HUES6 (cell line): ENCODE measurements at regions not wholly inside any gene's neighbourhood (a gene's known extent, or its start where the extent isn't known, plus 50 kb on each side); places are given as distances from the start of the nearest gene placed in this dataset.
"Not testable (repeated sequence)": the region's sequence is repeated elsewhere in the genome, so short reads cannot be mapped to it uniquely, and the experiment has no call there.

Source experiments
- H3K27ac ChIP-seq: 2 replicates; pipeline ENCODE4 v1.7.0; 2013; ENCODE audit warnings: low read depth, mild to moderate bottlenecking, low read length, inconsistent platforms
- H3K27me3 ChIP-seq: 2 replicates; pipeline ENCODE4 v1.6.1; 2013; ENCODE audit warnings: low read length; ENCODE audit not compliant: control insufficient read depth, insufficient read depth
- H3K36me3 ChIP-seq: 2 replicates; pipeline ENCODE4 v1.6.1; 2013; ENCODE audit warnings: low read length; ENCODE audit not compliant: control insufficient read depth, insufficient read depth
- H3K4me1 ChIP-seq: 2 replicates; pipeline ENCODE4 v1.6.1; 2013; ENCODE audit warnings: low read length; ENCODE audit not compliant: control insufficient read depth, insufficient read depth
- H3K4me3 ChIP-seq: 2 replicates; pipeline ENCODE4 v1.5.1; 2013; ENCODE audit warnings: low read depth, low read length
- H3K9ac ChIP-seq: one replicate; pipeline ENCODE4 v1.6.1; 2013; ENCODE audit warnings: mild to moderate bottlenecking, low read length
- H3K9me3 ChIP-seq: 2 replicates; pipeline ENCODE4 v1.6.1; 2013; ENCODE audit warnings: low read depth, low read length; ENCODE audit not compliant: control insufficient read depth, insufficient read depth

DNA sequence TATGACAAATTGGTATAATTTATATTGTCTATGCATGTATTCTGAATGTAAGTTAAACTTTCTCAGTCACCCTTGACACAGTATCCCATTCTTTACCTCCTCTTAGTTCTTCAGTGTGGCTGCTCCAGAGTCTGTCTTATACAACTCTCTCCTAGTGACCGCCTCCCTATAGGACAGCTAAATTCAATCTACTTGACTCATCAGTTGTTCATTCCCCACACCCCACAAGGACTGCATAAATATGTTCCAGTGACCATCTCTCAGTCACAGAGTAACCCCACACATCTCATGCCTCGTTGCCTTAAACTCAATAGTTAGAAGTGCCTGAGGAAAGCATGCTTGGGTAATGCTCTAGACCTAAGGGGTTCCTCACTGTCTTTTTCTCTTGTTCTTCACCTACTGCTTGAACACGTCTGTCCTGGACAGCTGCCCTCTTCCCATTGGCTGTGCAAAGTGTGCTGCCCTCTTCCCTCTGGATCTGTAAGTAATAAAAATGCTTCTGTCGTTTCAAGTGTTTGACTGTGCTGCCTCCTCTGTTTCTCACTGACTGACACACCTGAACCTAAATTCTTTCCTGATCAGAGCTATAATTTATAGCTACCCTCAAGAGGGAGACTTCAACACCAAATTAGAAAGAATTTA, 494.6 kb upstream of the GRM3 start:
- Histone ChIP-seq H3K4me3 (no peak overlapping the region), H3K36me3 (no peaks in the 10 kb centered on the region), H3K27ac (no peak overlapping the region), H3K9me3 (no peaks in the 10 kb centered on the region), H3K4me1 (no peaks in the 10 kb centered on the region), H3K27me3 (no peaks in the 10 kb centered on the region), H3K9ac (no peak overlapping the region)

- no peaks in the 10 kb centered on the region for H3K9me3 ChIP-seq
- no peak overlapping the region for H3K27ac ChIP-seq
- H3K4me1 ChIP-seq = no peaks in the 10 kb centered on the region
- no peak overlapping the region for H3K9ac ChIP-seq
- H3K36me3 ChIP-seq = no peaks in the 10 kb centered on the region
- H3K4me3 ChIP-seq = no peak overlapping the region
- H3K27me3 ChIP-seq = no peaks in the 10 kb centered on the region
Measured at GRCh38 chr7:86148501-86148900, 495.2 kb upstream of the GRM3 start.

DNA sequence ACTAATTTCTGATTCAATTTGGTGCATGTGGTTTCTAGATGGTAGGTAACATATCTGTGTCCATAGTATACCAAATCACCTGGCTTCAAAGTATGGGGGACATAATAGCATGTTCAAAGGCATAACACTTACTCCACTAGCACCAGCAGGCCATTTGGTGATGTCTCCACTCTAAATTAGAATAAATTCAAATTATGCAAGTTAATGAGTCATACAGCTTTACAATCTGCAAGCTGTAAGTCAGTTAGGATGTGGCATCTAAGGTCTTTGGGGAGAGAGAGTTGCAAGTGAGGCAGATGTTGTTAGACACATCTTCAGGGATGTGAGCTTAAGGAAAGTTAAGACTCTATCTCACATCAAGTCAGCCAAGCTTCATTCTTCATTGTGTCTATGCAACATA, 506.4 kb upstream of the GRM3 start:
- no peaks in the 10 kb centered on the region for H3K27me3 ChIP-seq
- no peak overlapping the region for H3K27ac ChIP-seq
- no peaks in the 10 kb centered on the region; the same call in 1 of the 2 replicates for H3K9me3 ChIP-seq
- H3K9ac ChIP-seq = no peak overlapping the region
- H3K4me3 ChIP-seq = no peak overlapping the region
- H3K36me3 ChIP-seq = no peaks in the 10 kb centered on the region
- no peaks in the 10 kb centered on the region for H3K4me1 ChIP-seq

DNA sequence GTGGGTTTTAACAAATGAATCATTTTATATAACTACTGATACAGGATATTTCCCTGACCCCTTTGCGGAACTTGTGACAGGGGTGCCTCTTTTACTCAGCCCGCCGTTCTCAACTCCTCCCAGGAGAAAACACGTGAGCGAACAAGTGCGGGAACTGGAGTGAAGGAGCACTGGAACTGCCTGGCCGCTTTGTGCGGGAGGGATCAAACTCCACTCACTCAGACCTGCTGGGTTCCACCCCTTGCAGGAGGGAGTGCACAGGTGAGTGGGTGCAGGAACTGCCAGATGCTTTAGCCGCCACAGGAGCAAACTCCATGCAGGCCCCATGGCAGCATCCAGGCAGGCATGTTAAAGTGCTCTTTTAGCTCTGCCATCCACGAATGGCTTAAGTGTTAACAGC, 513.4 kb upstream of the GRM3 start:
- H3K36me3 ChIP-seq = no peaks in the 10 kb centered on the region

GRCh38 chr7:86123476-86123875, 520.2 kb upstream of the GRM3 start:
- Histone ChIP-seq H3K9ac (no peak overlapping the region), H3K36me3 (no peaks in the 10 kb centered on the region), H3K9me3 (no peaks in the 10 kb centered on the region), H3K4me3 (no peak overlapping the region), H3K27ac (no peak overlapping the region), H3K4me1 (no peaks in the 10 kb centered on the region), H3K27me3 (no peaks in the 10 kb centered on the region)

More for the DNA sequence above, 513.4 kb upstream of the GRM3 start:
- H3K4me3 ChIP-seq = no peak overlapping the region
- no peaks in the 10 kb centered on the region; the same call in 1 of the 2 replicates for H3K9me3 ChIP-seq
- no peaks in the 10 kb centered on the region for H3K4me1 ChIP-seq
- no peak overlapping the region for H3K9ac ChIP-seq
- no peaks in the 10 kb centered on the region for H3K27me3 ChIP-seq
- H3K27ac ChIP-seq = no peak overlapping the region

GRCh38 chr7:86094166-86094669, 549.5 kb upstream of the GRM3 start:
- Histone ChIP-seq H3K9ac (no peak overlapping the region), H3K9me3 (peaks cover 7% of the 10 kb centered on the region; the same call in 1 of the 2 replicates), H3K36me3 (no peaks in the 10 kb centered on the region), H3K27ac (no peak overlapping the region), H3K27me3 (no peaks in the 10 kb centered on the region), H3K4me3 (no peak overlapping the region), H3K4me1 (no peaks in the 10 kb centered on the region)

- Histone ChIP-seq H3K4me3 (no peak overlapping the region), H3K27me3 (no peaks in the 10 kb centered on the region), H3K9me3 (peaks cover 10% of the 10 kb centered on the region), H3K4me1 (no peaks in the 10 kb centered on the region), H3K27ac (no peak overlapping the region), H3K9ac (no peak overlapping the region), H3K36me3 (no peaks in the 10 kb centered on the region)
Measured at GRCh38 chr7:86091369-86091768, 552.3 kb upstream of the GRM3 start.

DNA sequence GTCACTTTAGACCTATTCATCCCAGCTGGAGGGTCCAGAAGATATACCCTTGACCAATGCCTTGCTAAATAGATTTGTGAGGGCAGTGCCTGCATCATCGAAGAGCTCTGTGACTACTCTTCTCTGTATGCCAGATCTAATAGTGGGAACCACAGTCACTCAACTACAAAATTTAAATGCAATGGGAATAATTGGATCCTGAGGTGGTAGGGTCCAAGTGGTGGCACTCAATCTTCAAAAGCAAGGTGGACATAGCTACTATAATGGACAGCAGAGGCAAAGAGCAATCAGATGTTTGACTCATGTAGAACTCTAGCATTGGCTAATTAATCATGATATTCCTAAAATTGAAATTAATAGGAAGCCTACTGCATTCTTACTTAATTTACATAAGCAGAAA, 554.3 kb upstream of the GRM3 start:
- Histone ChIP-seq H3K27ac (no peak overlapping the region), H3K36me3 (no peaks in the 10 kb centered on the region), H3K9me3 (peaks cover 10% of the 10 kb centered on the region), H3K4me3 (no peak overlapping the region), H3K27me3 (no peaks in the 10 kb centered on the region), H3K9ac (no peak overlapping the region), H3K4me1 (no peaks in the 10 kb centered on the region)

DNA sequence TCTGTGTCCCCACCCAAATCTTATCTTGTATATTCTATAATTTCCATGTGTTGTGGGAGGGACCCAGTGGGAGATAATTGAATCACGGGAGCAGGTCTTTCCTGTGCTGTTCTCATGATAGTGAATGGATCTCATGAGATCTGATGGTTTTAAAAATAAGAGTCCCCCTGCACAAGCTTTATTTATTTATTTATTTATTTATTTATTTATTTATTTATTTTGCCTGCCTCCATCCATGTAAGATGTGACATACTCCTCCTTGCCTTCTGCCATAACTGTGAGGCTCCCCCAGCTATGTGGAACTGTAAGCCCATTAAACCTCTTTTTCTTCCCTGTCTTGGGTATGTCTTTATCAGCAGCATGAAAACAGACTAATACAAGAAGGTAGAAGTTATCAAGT, 579.1 kb upstream of the GRM3 start:
- not testable (repeated sequence) for H3K4me3 ChIP-seq, H3K36me3 ChIP-seq, H3K9me3 ChIP-seq, H3K27ac ChIP-seq, H3K9ac ChIP-seq, H3K27me3 ChIP-seq, H3K4me1 ChIP-seq

DNA sequence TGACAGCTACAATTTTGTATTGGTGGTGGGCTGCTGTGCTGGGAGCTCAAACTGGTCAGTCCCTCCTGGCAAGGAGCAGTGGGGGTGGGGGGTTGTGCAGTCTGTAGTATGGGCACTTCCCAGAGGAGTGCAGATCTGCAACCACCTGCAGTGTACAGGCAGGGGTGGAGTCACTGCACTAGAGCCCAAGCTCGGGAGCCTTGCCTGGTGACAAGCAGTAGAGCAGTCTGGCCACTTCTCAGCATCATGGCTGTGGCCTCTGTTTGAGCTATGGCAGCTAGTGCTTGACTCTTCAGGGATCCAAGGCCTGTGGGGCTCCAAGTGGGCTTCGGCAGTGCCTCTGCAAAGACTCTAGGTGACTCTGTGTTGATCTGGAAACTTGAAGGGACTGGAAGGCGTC, 585.1 kb upstream of the GRM3 start:
- no peaks in the 10 kb centered on the region for H3K9me3 ChIP-seq
- no peak overlapping the region for H3K4me3 ChIP-seq
- H3K27me3 ChIP-seq = no peaks in the 10 kb centered on the region
- no peak overlapping the region for H3K9ac ChIP-seq
- no peaks in the 10 kb centered on the region for H3K36me3 ChIP-seq
- H3K27ac ChIP-seq = no peak overlapping the region
- H3K4me1 ChIP-seq = no peaks in the 10 kb centered on the region

GRCh38 chr7:86050918-86051317, 592.8 kb upstream of the GRM3 start:
- H3K4me3 ChIP-seq = no peak overlapping the region
- no peak overlapping the region for H3K27ac ChIP-seq
- no peaks in the 10 kb centered on the region for H3K36me3 ChIP-seq
- H3K27me3 ChIP-seq = no peaks in the 10 kb centered on the region
- H3K9me3 ChIP-seq = no peaks in the 10 kb centered on the region
- H3K4me1 ChIP-seq = no peaks in the 10 kb centered on the region
- H3K9ac ChIP-seq = no peak overlapping the region
